Hematopoietic multipotent progenitor cell treated with erythropoietin and hydrocortisone succinate and interleukin-3 and kit ligand, for 15 days (in vitro differentiated cells): ENCODE measurements at regions not wholly inside any gene's neighbourhood (a gene's known extent, or its start where the extent isn't known, plus 50 kb on each side); places are given as distances from the start of the nearest gene placed in this dataset.
"Not testable (repeated sequence)": the region's sequence is repeated elsewhere in the genome, so short reads cannot be mapped to it uniquely, and the experiment has no call there.

Experiments
- DNase-seq: peaks from one replicate; pipeline ENCODE4 v3.0.0-alpha.2; 2015; ENCODE audit warnings: low spot score

DNA sequence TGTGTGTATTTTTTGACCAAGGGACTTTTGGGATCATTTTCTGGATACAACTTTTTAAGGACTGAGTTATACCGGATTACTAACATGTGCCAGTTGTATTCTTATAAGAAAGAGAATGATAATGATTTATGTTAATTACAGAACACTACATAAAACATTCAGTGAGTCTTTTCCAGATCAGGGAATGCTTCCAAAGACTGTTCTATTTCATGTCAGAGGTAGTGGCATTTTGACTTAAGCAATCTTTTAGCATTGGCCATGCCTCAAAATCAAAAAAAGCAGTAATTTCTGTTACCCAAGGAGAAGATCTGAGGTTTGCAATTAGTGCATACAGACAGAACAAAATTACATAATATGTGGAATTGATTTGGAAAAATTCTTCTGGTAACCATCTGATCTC lies 413.0 kb upstream of the CDH9 start:
- DNase-seq: no peak

- DNase-seq: no peak
Observed at GRCh38 chr5:27450607-27451006, 412.2 kb upstream of the CDH9 start.

GRCh38 chr5:27439383-27439782 lies 401.0 kb upstream of the CDH9 start:
- not testable (repeated sequence) for DNase-seq

GRCh38 chr5:27437594-27438200 lies 399.3 kb upstream of the CDH9 start:
- DNase-seq: no peak

- DNase-seq: no peak
Observed at GRCh38 chr5:27434335-27434734, 395.9 kb upstream of the CDH9 start.

- no peak for DNase-seq
Observed at GRCh38 chr5:27414099-27414498, 375.7 kb upstream of the CDH9 start.

- no peak for DNase-seq
Observed at GRCh38 chr5:27412384-27412783, 374.0 kb upstream of the CDH9 start.

DNA sequence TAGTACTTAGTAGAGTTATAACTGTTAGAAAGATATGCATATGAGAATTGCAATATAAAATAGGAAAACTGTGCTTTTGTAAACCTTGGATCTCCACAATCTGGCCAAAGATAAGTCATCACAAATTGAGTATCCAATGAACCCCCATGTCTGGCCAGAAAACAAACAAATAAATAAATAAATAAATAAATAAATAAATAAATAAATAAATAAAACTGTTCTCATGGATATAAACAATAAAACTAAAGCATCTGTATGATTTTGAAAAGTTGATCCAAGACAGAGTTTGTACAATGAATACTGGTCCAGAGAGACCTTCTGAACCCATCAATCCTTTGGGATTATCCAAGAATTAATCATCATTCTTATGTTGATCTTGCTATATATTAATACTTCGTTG lies 367.6 kb upstream of the CDH9 start:
- DNase-seq: no peak

- DNase-seq: no peak
Observed at GRCh38 chr5:27403243-27403882, 365.0 kb upstream of the CDH9 start.

- DNase-seq: no peak
Observed at GRCh38 chr5:27402828-27403227, 364.4 kb upstream of the CDH9 start.

DNA sequence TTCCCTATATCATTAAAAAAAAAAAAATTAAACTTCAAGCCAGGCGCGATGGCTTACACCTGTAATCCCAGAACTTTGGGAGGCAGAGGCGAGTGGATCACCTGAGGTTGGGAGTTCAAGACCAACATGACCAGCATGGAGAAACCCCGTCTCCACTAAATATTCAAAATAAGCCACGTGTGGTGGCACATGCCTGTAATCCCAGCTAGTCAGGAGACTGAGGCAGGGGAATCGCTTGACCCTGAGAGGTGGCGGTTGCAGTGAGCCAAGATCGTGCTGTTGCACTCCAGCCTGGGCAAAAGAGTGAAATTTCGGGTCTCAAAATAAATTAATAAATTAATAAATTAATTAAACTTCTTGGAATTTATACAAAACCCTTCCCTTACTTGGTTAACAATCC lies 358.6 kb upstream of the CDH9 start:
- DNase-seq: no peak

- no peak for DNase-seq
Observed at GRCh38 chr5:27392716-27393115, 354.3 kb upstream of the CDH9 start.

- DNase-seq: no peak
Observed at GRCh38 chr5:27389696-27390095, 351.3 kb upstream of the CDH9 start.

- no peak for DNase-seq
Observed at GRCh38 chr5:27388755-27389154, 350.4 kb upstream of the CDH9 start.

DNA sequence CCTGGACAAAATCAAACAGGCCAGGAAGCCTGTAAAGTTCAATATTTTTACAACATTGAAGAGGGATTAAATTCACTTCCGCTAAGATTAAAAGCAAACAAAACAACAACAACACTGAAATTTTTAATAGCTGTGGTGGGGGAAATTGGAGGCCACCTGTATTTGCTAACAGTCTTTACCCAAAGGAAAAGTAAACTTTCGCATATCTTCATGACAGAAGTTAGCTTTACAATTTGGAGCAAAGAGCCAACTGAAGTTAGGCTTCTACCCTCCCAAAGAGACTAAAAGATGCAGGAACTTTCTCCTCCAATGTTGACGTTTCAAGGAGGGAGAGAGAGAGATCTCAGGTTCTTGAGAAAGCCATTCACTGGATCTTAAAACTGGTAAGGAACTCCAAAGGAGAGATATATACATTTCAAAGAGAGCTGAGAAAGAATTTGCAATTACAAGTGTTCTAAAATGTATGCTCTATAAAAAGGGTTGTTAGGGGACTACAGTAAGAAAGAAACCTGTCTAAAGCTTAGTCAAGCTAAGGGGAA lies 349.2 kb upstream of the CDH9 start:
- DNase-seq: no peak

GRCh38 chr5:27381686-27382085 lies 343.3 kb upstream of the CDH9 start:
- DNase-seq: no peak

DNA sequence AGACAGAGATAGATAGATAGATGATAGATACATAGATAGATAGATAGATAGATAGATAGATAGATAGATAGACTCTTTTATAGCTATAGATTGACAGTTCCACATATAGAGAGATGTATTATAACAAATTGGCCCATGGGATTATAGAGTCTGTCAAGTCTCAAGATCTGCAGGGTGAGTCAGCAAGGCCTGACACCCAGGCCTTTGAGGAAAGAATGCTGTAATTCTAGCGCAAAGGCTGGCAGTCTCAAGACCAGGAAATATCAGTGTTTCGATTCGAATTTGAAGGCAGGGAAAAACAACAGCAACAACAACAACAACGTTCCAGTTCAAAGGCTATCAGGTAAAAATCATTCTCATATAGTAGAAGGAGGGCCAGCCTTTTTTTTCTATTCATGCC lies 339.2 kb upstream of the CDH9 start:
- DNase-seq: no peak

- no peak for DNase-seq
Observed at GRCh38 chr5:27353970-27354369, 315.6 kb upstream of the CDH9 start.

DNA sequence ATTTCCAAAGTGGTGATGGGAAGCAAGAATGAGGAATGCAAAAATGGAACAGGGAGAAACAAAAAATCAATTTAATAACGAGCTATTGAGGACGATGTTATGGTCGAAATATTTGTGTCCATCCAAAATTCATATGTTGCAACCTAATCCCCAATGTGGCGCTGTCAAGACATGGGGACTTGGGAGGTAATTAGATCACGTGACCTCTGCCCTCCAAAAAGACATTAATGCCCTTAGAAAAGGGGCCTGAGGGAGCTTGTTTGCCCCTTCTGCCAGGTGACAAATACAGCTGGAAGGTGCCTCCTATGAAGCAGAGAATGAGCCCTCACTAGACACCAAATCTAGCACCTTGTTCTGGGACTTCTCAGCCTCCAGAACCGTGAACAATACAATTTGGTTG lies 315.2 kb upstream of the CDH9 start:
- no peak for DNase-seq

DNA sequence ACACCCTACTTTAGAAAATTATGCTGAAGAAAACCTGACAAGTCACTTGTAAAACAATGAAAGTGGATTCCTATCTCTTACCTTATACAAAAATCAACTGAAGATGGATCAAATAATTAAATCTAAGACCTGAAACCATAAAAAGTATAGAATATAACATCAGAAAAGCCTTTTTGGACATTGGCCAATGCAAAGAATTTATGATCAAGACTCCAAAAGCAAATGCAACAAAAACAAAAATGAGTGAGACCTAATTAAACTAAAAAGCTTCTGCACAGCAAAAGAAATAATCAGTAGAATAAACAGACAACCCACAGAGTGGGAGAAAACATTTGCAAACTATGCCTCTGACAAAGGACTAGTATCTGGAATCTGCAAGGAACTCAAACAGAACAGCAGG lies 303.0 kb upstream of the CDH9 start:
- no peak for DNase-seq

DNA sequence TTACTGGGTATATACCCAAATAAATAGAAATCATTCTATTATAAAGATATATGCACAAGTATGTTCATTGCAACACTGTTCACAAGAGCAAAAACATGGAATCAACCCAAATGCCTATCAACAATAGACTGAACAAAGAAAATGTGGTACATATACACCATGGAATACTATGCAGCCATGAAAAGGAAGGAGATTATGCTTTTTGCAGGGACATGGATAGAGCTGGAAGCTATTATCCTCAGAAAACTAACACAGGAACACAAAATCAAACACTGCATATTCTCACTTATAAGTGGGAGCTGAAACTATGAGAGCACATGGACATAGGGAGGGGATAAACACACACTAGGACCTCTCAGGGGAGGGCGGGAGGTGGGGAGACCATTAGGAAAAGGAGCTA lies 298.4 kb upstream of the CDH9 start:
- no peak for DNase-seq

DNA sequence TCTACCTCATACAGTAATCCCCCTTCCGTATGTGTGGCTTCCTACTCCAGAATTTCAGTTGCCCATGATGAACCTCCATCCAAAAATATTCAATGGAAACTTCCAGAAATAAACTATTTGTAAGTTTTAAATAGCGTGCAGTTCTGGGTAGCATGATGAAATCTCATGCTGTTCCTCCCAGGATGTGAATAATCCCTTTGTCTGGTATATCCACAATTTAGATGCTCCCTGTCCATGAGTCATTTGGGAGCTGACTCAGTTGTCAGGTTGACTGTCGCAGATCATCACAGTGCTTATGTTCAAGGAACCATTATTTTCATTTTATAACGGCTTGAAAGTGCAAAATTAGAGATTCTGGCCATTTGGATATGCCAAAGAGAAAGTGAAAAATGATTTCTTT lies 290.1 kb upstream of the CDH9 start:
- no peak for DNase-seq

GRCh38 chr5:27325513-27325912 lies 287.1 kb upstream of the CDH9 start:
- DNase-seq: no peak

- no peak for DNase-seq
Observed at GRCh38 chr5:27318701-27319100, 280.3 kb upstream of the CDH9 start.
